Endothelial cell of umbilical vein (primary cell): ENCODE measurements at regions not wholly inside any gene's neighbourhood (a gene's known extent, or its start where the extent isn't known, plus 50 kb on each side); places are given as distances from the start of the nearest gene placed in this dataset.

Experiments used
- BruUV-seq: library from RNA; stranded (reverse); fragments of 400-500 nt; replicated peaks from 2 replicates; lab custom pipeline; 2021; lab: Mats Ljungman, UMichigan
- CTCF ChIA-PET: fragments of 300-600, 350-600 bp; sonication (Branson Sonifier 250); formaldehyde crosslinking; loops from one replicate; lab custom pipeline; 2021; ENCODE audit warnings: antibody characterized with exemption, inconsistent platforms; lab: Charles Lee
- POLR2A ChIA-PET: fragments of 300-600, 350-600 bp; sonication (Branson Sonifier 250); formaldehyde crosslinking; loops from one replicate; lab custom pipeline; 2021; ENCODE audit warnings: antibody characterized with exemption, inconsistent platforms; lab: Charles Lee
- DNase-seq: peaks from one replicate; pipeline ENCODE4 v3.0.0-alpha.2; 2011; ENCODE audit warnings: low read depth, low spot score
- FAIRE-seq: peaks from 2 replicates; lab custom pipeline; 2011; peaks lifted over from hg19 to GRCh38; lab: Jason Lieb, UNC
- H2AFZ ChIP-seq: 2 replicates; pipeline ENCODE4 v1.6.0; 2012; ENCODE audit warnings: low read depth, low read length, control low read depth, inconsistent platforms
- H3K27ac ChIP-seq: 2 replicates; pipeline ENCODE4 v1.5.1; 2011; ENCODE audit warnings: low read depth, mild to moderate bottlenecking, control low read depth, low read length, moderate library complexity; ENCODE audit not compliant: insufficient read depth
- H3K27me3 ChIP-seq, 2 experiments: 2 replicates each; pipeline versions ENCODE4 v1.6.0 to v1.6.1; 2011; ENCODE audit warnings: low read length in 2 of 2, mixed read lengths in 1 of 2; ENCODE audit not compliant: control insufficient read depth in 2 of 2, insufficient read depth in 2 of 2
- H3K36me3 ChIP-seq, 2 experiments: 2 replicates in 1 of 2; 3 replicates in 1 of 2; pipeline ENCODE4 v1.5.1; 2011; ENCODE audit warnings: low read length in 2 of 2, mild to moderate bottlenecking in 1 of 2, moderate library complexity in 1 of 2; ENCODE audit not compliant: control insufficient read depth in 2 of 2, insufficient read depth in 2 of 2; ENCODE audit errors: extremely low read depth in 1 of 2
- H3K4me1 ChIP-seq: 3 replicates; pipeline ENCODE4 v1.5.1; 2011; ENCODE audit warnings: mild to moderate bottlenecking, low read length; ENCODE audit not compliant: control insufficient read depth, insufficient read depth; ENCODE audit errors: extremely low read depth
- H3K4me2 ChIP-seq: 2 replicates; pipeline ENCODE4 v1.6.1; 2011; ENCODE audit warnings: low read length, control low read depth, mixed read lengths; ENCODE audit not compliant: insufficient read depth
- H3K4me3 ChIP-seq, 3 experiments: fragments of 200-600 bp in 1 of 3; sonication (generic), shearing (Covaris generic) in 1 of 3; replicated peaks in 1 of 3; 2 replicates each; pipeline ENCODE4 v1.5.1; 2011 to 2016; ENCODE audit warnings: control low read depth in 3 of 3, low read length in 3 of 3, mild to moderate bottlenecking in 2 of 3, inconsistent platforms in 1 of 3, low read depth in 1 of 3, moderate library complexity in 1 of 3; ENCODE audit not compliant: insufficient read depth in 1 of 3
- H3K79me2 ChIP-seq: 2 replicates; pipeline ENCODE4 v1.6.0; 2012; ENCODE audit warnings: low read length, inconsistent platforms; ENCODE audit not compliant: control insufficient read depth, insufficient read depth
- H3K9ac ChIP-seq: replicated peaks from 2 replicates; pipeline ENCODE3; 2011; ENCODE audit warnings: low read length, control low read depth; ENCODE audit not compliant: insufficient read depth; ENCODE audit errors: extremely low read depth
- H3K9me1 ChIP-seq: replicated peaks from 3 replicates; pipeline ENCODE4 v1.6.0; 2011; ENCODE audit warnings: mild to moderate bottlenecking, low read length; ENCODE audit not compliant: control insufficient read depth, insufficient read depth; ENCODE audit errors: extremely low read depth
- H3K9me3 ChIP-seq: replicated peaks from 2 replicates; pipeline ENCODE4 v1.5.1; 2012; ENCODE audit warnings: low read length, inconsistent platforms; ENCODE audit not compliant: control insufficient read depth, insufficient read depth
- H4K20me1 ChIP-seq: replicated peaks from 2 replicates; pipeline ENCODE3; 2011; ENCODE audit warnings: mild to moderate bottlenecking, low read length; ENCODE audit not compliant: control insufficient read depth, insufficient read depth; ENCODE audit errors: extremely low read depth
- EZH2 ChIP-seq: IDR thresholded peaks from 2 replicates; pipeline ENCODE4 v1.6.1; 2012; ENCODE audit warnings: borderline replicate concordance, low read depth, mild to moderate bottlenecking, moderate library complexity, low read length, inconsistent platforms; ENCODE audit not compliant: severe bottlenecking
- FOS ChIP-seq: IDR thresholded peaks from 2 replicates; pipeline ENCODE4 v1.6.1; 2011; ENCODE audit warnings: mild to moderate bottlenecking, low read length, moderate library complexity, borderline replicate concordance; ENCODE audit not compliant: insufficient read depth
- GATA2 ChIP-seq: IDR thresholded peaks from 2 replicates; pipeline ENCODE4 v1.7.0; 2011; ENCODE audit warnings: low read depth, mild to moderate bottlenecking, moderate library complexity, mixed read lengths, low read length; ENCODE audit not compliant: insufficient read length, insufficient read depth
- JUN ChIP-seq: IDR thresholded peaks from 2 replicates; pipeline ENCODE4 v1.6.1; 2011; ENCODE audit warnings: borderline replicate concordance, low read depth; ENCODE audit not compliant: insufficient read length, insufficient read depth
- MYC ChIP-seq: IDR thresholded peaks from one replicate; pipeline ENCODE4 v1.6.1; 2011; ENCODE audit warnings: mild to moderate bottlenecking, low read depth, low read length
- POLR2A ChIP-seq: IDR thresholded peaks from 2 replicates; pipeline ENCODE4 v1.6.1; 2012; ENCODE audit warnings: low read depth, mild to moderate bottlenecking, control low read depth, low read length
- POLR2AphosphoS5 ChIP-seq: IDR thresholded peaks from 2 replicates; pipeline ENCODE4 v1.6.1; 2012; ENCODE audit warnings: low read depth, mild to moderate bottlenecking, control low read depth, low read length, moderate library complexity; ENCODE audit not compliant: insufficient read depth
- dilution Hi-C: fragments of 300-500 bp; cut with MboI; formaldehyde crosslinking; loops from one replicate; pipeline ENCODE4 v1.15.0; 2019; ENCODE audit warnings: low sequenced_read_pairs; ENCODE audit not compliant: extremely low pct_ligation_motif_present
- intact Hi-C: fragments of 100-400 bp; cut with micrococcal nuclease; formaldehyde crosslinking; loops from one replicate; pipeline ENCODE4 v1.10.0; 2022
- TF ChIP-seq, protein P1 (sequence below), 2 donors: IDR thresholded peaks; 1 replicate in 1 of 2; 2 replicates in 1 of 2; pipeline ENCODE4 v1.5.1; 2011; ENCODE audit warnings: low read length in 2 of 2, mild to moderate bottlenecking in 2 of 2, moderate library complexity in 2 of 2, control low read depth in 1 of 2, inconsistent platforms in 1 of 2, low read depth in 1 of 2; ENCODE audit not compliant: insufficient read depth in 1 of 2; ENCODE audit errors: extremely low read depth in 1 of 2
- TF ChIP-seq, protein P2 (sequence below): IDR thresholded peaks from 2 replicates; pipeline ENCODE4 v1.6.1; 2011; ENCODE audit not compliant: insufficient read depth, insufficient read length

- no peaks in the 10 kb centered on the region for H3K79me2 ChIP-seq
- no peaks in the 10 kb centered on the region for H3K36me3 ChIP-seq
- DNase-seq, result no peak
- H3K4me2 ChIP-seq, result no peak overlapping the region
- H3K4me1 ChIP-seq, result no peaks in the 10 kb centered on the region
- H3K9me3 ChIP-seq, result no peaks in the 10 kb centered on the region
- no peaks in the 10 kb centered on the region for H4K20me1 ChIP-seq
- FAIRE-seq, result no peak
- TF ChIP-seq EZH2 (no peak), POLR2A (no peak), FOS (no peak), GATA2 (no peak), JUN (no peak), MYC (no peak), POLR2AphosphoS5 (no peak)
- TF ChIP-seq, protein P1, sequence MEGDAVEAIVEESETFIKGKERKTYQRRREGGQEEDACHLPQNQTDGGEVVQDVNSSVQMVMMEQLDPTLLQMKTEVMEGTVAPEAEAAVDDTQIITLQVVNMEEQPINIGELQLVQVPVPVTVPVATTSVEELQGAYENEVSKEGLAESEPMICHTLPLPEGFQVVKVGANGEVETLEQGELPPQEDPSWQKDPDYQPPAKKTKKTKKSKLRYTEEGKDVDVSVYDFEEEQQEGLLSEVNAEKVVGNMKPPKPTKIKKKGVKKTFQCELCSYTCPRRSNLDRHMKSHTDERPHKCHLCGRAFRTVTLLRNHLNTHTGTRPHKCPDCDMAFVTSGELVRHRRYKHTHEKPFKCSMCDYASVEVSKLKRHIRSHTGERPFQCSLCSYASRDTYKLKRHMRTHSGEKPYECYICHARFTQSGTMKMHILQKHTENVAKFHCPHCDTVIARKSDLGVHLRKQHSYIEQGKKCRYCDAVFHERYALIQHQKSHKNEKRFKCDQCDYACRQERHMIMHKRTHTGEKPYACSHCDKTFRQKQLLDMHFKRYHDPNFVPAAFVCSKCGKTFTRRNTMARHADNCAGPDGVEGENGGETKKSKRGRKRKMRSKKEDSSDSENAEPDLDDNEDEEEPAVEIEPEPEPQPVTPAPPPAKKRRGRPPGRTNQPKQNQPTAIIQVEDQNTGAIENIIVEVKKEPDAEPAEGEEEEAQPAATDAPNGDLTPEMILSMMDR (IDR thresholded peaks at IDR 0.05; ENCODE audit: extremely low read depth in 1 of 2, insufficient read depth in 1 of 2, low read depth in 1 of 2, low read length in 2 of 2), result no peak
- TF ChIP-seq, protein P2, sequence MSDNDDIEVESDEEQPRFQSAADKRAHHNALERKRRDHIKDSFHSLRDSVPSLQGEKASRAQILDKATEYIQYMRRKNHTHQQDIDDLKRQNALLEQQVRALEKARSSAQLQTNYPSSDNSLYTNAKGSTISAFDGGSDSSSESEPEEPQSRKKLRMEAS, result no peak
- H3K9me1 ChIP-seq, result no peaks in the 10 kb centered on the region
- dilution Hi-C loops (no loop called here), intact Hi-C loops (no loop called here)
- H3K27me3 ChIP-seq, result no peaks in the 10 kb centered on the region
- no peak overlapping the region for H2AFZ ChIP-seq
- no peak overlapping the region for H3K27ac ChIP-seq
- H3K9ac ChIP-seq, result no peak overlapping the region
- ChIA-PET POLR2A (no interaction called here), CTCF (no interaction called here)
- H3K4me3 ChIP-seq, result no peak overlapping the region
- no TSS peak for BruUV-seq
Observed at GRCh38 chr12:62162214-62162613, 98.0 kb upstream of the USP15 start.
